HG02943 (cell line): ENCODE measurements at regions not wholly inside any gene's neighbourhood (a gene's known extent, or its start where the extent isn't known, plus 50 kb on each side); places are given as distances from the start of the nearest gene placed in this dataset.

Experiments used
- ATAC-seq: cut with Tn5 transposase; IDR thresholded peaks from one replicate; pipeline ENCODE4 v1.9.1; 2021; ENCODE audit warnings: mild to moderate bottlenecking, low read depth, moderate library complexity; ENCODE audit not compliant: unreplicated experiment

- no peak for ATAC-seq
Observed at GRCh38 chr4:66647476-66647875, 897.8 kb downstream of the CENPC start.

- ATAC-seq, result no peak
Observed at GRCh38 chr4:66640233-66640990, 904.9 kb downstream of the CENPC start.

- no peak for ATAC-seq
Observed at GRCh38 chr4:66639361-66639760, 905.9 kb downstream of the CENPC start.

DNA sequence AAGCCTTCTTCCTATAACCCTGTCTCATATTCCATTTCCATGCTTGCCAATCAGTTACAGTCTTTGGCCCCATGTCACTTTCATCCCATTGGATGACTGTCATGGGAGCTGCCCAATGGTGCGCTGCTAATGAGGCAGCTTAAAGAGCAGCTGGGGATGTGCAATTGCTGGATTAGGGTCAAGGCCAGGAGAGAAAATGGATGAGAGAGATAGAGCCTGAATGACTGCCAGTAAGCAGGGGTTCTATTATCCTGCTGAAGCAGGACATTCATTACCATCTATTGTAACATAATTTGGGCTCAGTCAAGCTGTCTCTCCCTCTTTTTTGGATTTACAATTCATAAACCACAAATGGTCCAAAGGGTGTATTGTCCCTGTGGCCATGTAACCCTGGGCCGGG, 909.0 kb downstream of the CENPC start:
- ATAC-seq, result no peak

- no peak for ATAC-seq
Observed at GRCh38 chr4:66633477-66633876, 911.8 kb downstream of the CENPC start.

GRCh38 chr4:66629927-66630326, 915.4 kb downstream of the CENPC start:
- ATAC-seq, result no peak

DNA sequence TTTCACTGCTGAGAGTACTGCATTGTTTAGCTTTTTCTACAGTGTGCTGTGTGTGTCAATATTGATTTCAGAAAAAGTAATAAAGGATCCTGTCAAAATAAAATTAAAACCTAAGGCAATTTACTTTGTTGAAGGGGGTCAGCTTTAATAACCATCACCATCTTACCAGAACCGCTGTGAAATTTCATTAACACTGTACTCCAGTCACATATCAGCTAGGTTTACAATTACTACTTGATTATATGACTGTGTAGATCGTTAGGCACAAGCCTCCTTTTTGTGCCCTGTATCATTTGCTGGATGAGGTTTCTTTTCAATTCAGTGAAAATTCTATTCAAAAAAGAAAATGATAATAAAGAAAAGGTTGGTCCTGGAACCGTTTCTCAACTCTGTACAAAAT, 917.2 kb downstream of the CENPC start:
- no peak for ATAC-seq

DNA sequence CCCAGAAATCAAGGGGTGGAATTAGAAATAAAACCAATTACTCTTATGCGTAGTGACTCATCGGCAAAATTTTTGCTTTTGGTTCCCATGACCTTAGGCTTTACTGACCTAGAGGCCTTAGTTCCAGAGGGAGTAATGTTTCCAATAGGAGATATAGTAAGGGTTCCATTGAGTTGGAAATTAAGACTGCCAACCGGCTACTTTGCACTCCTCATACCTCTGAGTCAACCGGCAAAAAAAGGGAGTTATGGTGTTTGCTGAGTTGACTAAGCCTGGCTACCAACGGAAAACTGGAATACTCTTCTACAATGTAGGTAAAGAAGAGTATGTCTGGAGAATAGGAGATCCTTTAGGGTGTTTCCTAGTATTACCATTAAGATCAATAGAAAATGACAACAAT, 919.8 kb downstream of the CENPC start:
- no peak for ATAC-seq

GRCh38 chr4:66613591-66613990, 931.7 kb downstream of the CENPC start:
- no peak for ATAC-seq

- ATAC-seq, result no peak
Observed at GRCh38 chr4:66609014-66609413, 936.3 kb downstream of the CENPC start.

DNA sequence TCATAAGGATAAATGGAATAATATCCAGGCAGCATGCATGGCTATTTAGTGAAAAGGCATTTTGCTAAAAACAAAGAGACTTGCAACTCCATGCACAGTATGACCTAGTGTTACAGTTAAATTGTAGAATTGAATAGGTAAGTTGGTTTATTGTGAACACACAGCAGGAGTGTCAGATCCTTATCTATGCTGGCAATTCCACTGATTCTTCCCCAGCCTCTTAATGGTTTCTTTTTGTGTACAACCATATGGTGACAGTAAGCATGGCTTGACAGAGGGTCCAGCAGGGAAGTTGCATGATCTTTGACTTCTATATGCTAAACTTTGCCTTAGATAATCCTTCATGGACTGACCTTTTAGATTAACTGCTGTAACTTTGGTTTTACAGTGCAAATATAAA, 936.6 kb upstream of the EPHA5 start:
- no peak for ATAC-seq

DNA sequence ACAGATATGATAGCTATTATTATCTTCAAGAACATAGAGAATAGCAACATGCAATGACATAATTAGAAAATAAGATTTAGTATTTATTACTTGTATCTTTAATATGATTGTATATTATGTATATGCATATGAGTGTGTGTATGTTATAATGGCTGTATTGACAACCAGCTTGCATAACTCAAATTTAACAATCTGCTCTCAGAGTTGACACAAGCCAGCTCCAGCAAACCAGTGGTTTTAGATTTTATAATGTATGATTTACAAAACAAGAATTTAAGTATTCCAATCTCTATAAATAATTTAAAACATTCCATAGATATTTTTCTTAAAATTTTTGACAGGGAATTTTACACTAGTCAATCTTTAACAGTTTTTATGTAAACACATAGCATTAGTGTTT, 935.9 kb upstream of the EPHA5 start:
- no peak for ATAC-seq

DNA sequence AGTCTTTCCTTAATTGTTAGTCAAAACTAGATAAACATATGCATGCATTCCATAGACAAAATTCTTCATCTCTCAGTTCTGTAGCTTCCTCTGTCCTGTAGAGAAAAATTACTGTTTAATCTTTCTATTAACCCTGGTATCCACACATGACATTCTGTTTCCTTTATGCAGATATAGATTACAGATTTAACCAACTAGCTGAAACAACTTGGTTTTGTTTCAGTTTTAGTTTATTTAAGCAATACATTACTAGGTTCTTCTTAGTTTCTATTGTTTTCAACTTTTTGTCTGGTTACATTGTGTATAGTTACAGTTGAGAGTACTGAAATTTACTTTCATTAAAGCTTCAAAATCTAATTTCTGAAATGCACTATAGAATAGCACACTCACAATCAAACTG, 933.9 kb upstream of the EPHA5 start:
- ATAC-seq, result no peak

- ATAC-seq, result no peak
Observed at GRCh38 chr4:66602622-66603021, 932.3 kb upstream of the EPHA5 start.

DNA sequence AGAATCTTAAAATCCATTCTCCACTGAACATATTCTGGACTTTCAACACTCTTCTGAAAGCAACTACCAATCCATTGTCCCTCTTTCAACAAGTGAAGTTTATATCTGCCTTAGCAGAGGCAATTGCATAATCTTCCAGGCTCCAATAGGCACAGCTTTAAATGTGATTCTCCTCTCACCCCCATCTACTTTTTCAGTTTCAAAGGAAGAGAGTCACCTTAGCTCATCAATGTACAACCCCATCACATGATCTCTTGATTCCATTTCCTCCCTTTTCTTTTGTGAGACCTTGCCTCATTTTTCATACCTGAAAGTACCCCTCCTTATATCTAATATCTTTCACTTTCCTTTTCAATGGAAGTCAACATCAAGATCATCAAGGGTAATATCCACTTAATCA, 921.7 kb upstream of the EPHA5 start:
- no peak for ATAC-seq

DNA sequence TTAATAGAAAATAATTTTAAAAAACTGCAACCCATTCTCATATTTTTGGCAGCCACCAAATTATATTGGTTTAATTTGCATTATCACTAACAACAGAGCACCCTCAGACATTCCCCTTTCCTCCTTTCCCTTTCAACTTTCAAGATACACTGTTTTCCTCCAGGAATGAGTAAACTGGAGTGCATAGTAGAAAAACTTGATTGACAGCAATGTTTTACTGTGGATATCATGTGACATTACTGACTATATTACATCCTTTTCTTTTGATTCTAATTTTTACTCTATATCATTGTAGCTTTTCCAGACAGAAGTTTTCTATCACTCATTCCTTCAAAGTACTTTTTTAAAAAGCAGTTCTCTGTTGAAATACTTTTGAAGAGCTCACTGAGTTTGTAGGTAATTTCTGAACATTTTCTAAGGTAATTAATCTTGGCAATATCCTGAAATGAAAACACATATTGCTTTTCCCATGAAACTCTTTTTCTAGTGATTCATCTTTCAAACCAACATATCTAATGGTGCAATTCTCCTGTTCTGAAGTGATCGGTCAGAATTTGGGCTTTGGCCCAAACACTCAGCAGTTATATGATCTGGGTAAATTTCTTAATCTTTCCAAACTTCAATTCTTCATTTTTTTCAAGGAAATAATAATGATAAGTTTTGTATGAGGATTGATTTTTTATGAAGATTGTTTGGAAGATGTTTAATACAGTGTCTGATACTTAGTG, 920.4 kb upstream of the EPHA5 start:
- ATAC-seq, result no peak

GRCh38 chr4:66589183-66589582, 918.9 kb upstream of the EPHA5 start:
- no peak for ATAC-seq

DNA sequence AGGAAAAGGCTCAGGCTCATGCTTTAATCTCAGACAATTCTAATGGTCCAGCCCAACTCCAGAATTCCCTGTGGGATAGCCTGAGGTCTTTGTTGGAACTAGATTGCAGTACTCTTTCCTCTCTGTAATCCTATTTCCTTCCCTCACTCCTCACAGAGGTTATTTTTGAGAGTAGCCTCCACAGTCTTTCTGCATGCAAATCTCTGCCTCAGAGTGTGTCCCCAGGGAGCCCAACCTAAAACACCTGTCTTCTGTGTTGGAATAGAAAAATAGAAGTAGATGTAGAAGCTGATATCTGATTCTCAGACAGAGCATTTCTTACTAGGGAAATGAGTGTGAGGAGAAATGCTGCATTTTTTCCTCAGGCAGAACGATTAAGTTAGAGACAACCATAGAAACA, 915.5 kb upstream of the EPHA5 start:
- ATAC-seq, result no peak

DNA sequence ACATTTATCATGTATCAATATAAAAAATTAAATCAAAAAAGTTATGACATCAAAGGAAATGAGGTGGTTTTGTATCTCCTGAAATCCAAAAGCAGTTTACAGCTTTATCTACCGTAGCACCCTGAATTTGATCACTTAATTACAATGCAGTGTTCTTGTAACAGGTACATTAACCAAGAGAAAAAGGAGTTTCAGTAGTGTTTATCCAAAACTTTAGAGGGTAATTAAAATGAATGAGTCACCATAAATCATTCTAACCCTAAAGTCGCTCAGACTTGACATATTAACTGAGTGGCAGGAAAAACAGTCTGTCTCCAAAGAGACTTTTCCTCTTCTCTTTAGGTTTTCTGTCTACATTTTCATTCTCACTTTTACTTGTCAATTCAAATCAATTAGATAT, 907.6 kb upstream of the EPHA5 start:
- no peak for ATAC-seq

- no peak for ATAC-seq
Observed at GRCh38 chr4:66575008-66575696, 904.9 kb upstream of the EPHA5 start.

DNA sequence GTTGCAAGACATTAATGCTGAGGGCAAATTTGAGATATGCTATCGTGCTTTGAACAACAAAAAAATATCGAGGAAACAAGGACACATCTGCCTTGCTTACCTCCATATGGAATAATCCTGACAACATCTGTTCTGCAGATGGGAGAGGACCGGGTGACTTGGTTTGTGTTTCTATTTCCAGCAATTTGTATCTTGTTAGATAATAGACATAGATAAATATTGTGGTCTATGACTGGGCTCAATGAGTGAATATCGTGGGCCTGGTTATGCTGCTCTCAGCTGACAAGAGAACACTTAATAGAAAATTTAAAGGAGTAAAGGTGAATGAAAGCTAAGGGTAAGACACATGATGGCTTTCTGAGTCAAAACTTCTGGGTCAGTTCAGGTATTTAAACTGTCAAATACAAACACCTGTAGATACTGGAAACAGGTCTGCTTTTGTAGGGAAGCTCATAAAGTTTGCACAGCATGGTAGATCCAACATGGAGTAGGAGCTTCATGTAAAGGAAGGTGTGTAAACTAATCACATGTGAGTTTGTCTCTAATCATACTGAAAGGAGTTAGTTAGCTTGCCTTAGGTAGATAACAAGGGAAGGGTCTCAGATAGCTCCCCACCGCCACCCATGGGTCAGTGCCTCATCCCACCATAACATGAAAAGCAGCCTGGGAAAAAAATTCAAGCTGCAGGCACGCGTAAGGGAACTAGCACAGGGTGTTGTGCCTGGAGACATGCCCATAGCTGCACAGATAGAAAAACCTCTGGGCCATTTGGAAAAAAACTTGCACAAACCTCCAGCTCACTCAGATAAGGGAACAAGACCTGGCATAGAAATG, 904.1 kb upstream of the EPHA5 start:
- no peak for ATAC-seq
